Tibial nerve (tissue), 4 donors: ENCODE measurements at regions not wholly inside any gene's neighbourhood (a gene's known extent, or its start where the extent isn't known, plus 50 kb on each side); places are given as distances from the start of the nearest gene placed in this dataset.

Experiments used
- EP300 ChIP-seq, 2 donors: sonication (generic); formaldehyde crosslinking; IDR thresholded peaks; one replicate each; pipeline ENCODE4 v1.6.1; 2017; ENCODE audit warnings: antibody characterized with exemption in 2 of 2, mild to moderate bottlenecking in 1 of 2
- POLR2A ChIP-seq, 2 donors: fragments of 450-650 bp; IDR thresholded peaks; one replicate each; pipeline ENCODE4 v1.6.1; 2017; ENCODE audit warnings: antibody characterized with exemption in 2 of 2, mild to moderate bottlenecking in 2 of 2, moderate library complexity in 2 of 2
- TF ChIP-seq, protein P1 (sequence below), 5 experiments: fragments of 200-600 bp in 3 of 5; fragments of 450-650 bp in 2 of 5; sonication (generic) in 3 of 5; IDR thresholded peaks; one replicate each; pipeline ENCODE4 v1.5.1; 2016 to 2019; ENCODE audit warnings: antibody characterized with exemption in 5 of 5, mild to moderate bottlenecking in 3 of 5, moderate library complexity in 2 of 5

DNA sequence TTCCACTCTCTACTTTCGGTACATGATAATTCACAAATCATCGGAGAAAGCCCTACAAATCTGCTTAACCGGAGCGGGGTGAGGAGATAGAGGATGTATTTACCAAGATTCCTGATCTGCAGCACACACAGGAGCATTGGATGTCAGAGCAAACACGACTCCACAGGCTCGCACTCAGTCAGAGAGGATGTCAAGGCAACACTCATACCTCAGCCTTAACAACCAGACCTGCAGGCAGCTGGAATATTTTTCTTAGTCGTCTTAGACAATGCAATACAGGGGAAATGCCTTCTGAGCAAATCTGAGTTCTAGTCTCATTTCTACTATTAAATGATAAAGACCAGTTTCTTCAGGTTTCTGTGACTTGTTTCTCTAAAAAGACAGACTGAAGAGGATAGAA is 159.3 kb upstream of the CPNE8 start:
- TF ChIP-seq, protein P1, sequence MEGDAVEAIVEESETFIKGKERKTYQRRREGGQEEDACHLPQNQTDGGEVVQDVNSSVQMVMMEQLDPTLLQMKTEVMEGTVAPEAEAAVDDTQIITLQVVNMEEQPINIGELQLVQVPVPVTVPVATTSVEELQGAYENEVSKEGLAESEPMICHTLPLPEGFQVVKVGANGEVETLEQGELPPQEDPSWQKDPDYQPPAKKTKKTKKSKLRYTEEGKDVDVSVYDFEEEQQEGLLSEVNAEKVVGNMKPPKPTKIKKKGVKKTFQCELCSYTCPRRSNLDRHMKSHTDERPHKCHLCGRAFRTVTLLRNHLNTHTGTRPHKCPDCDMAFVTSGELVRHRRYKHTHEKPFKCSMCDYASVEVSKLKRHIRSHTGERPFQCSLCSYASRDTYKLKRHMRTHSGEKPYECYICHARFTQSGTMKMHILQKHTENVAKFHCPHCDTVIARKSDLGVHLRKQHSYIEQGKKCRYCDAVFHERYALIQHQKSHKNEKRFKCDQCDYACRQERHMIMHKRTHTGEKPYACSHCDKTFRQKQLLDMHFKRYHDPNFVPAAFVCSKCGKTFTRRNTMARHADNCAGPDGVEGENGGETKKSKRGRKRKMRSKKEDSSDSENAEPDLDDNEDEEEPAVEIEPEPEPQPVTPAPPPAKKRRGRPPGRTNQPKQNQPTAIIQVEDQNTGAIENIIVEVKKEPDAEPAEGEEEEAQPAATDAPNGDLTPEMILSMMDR (IDR thresholded peaks at IDR 0.05): no peak
- no peak for TF ChIP-seq EP300 (IDR thresholded peaks at IDR 0.05)
- TF ChIP-seq POLR2A (IDR thresholded peaks at IDR 0.05): no peak
